Mesendoderm (in vitro differentiated cells): ENCODE measurements at regions not wholly inside any gene's neighbourhood (a gene's known extent, or its start where the extent isn't known, plus 50 kb on each side); places are given as distances from the start of the nearest gene placed in this dataset.
A peak's percentile ranks its signal among the peaks of the same experiment; 100 is the strongest.

Experiments used
- DNase-seq: peaks from one replicate; pipeline ENCODE4 v3.0.0; 2013
- H2AK5ac ChIP-seq: 2 replicates; pipeline ENCODE4 v1.6.1; 2013; ENCODE audit warnings: low read length, inconsistent platforms
- H2BK120ac ChIP-seq: 2 replicates; pipeline ENCODE4 v1.6.1; 2013; ENCODE audit warnings: low read depth, mild to moderate bottlenecking, low read length, moderate library complexity, mixed read lengths
- H2BK15ac ChIP-seq: replicated peaks from 2 replicates; pipeline ENCODE4 v1.6.1; 2013; ENCODE audit warnings: low read depth, mild to moderate bottlenecking, moderate library complexity
- H2BK5ac ChIP-seq: 2 replicates; pipeline ENCODE4 v1.6.1; 2013; ENCODE audit warnings: low read length, inconsistent platforms
- H3K18ac ChIP-seq: 2 replicates; pipeline ENCODE4 v1.6.1; 2013; ENCODE audit warnings: mild to moderate bottlenecking, low read length, mixed read lengths
- H3K23ac ChIP-seq: one replicate; pipeline ENCODE4 v1.6.1; 2013; ENCODE audit warnings: low read length
- H3K27ac ChIP-seq: 2 replicates; pipeline ENCODE4 v1.5.1; 2013; ENCODE audit warnings: low read depth, mild to moderate bottlenecking, inconsistent platforms, low read length, moderate library complexity
- H3K27me3 ChIP-seq: 2 replicates; pipeline ENCODE4 v1.6.1; 2013; ENCODE audit warnings: low read length, control low read depth, mild to moderate bottlenecking, inconsistent platforms; ENCODE audit not compliant: insufficient read depth, poor library complexity
- H3K36me3 ChIP-seq: 2 replicates; pipeline ENCODE4 v1.6.1; 2013; ENCODE audit warnings: low read length, inconsistent platforms; ENCODE audit not compliant: control insufficient read depth, insufficient read depth
- H3K4ac ChIP-seq: one replicate; pipeline ENCODE4 v1.6.1; 2013; ENCODE audit warnings: low read depth, mild to moderate bottlenecking, low read length, moderate library complexity
- H3K4me1 ChIP-seq: 2 replicates; pipeline ENCODE4 v1.6.1; 2013; ENCODE audit warnings: low read depth, low read length, inconsistent platforms; ENCODE audit not compliant: control insufficient read depth
- H3K4me2 ChIP-seq: 2 replicates; pipeline ENCODE4 v1.6.1; 2013; ENCODE audit warnings: low read length
- H3K4me3 ChIP-seq: 2 replicates; pipeline ENCODE4 v1.5.1; 2013; ENCODE audit warnings: mild to moderate bottlenecking, low read length
- H3K56ac ChIP-seq: one replicate; pipeline ENCODE4 v1.6.1; 2013; ENCODE audit warnings: low read length
- H3K79me1 ChIP-seq: 2 replicates; pipeline ENCODE4 v1.6.1; 2013; ENCODE audit warnings: low read length, inconsistent platforms
- H3K79me2 ChIP-seq: 2 replicates; pipeline ENCODE4 v1.6.1; 2013; ENCODE audit warnings: mild to moderate bottlenecking, low read length; ENCODE audit not compliant: control insufficient read depth, insufficient read depth
- H3K9ac ChIP-seq: 2 replicates; pipeline ENCODE4 v1.6.1; 2013; ENCODE audit warnings: low read length, inconsistent platforms
- H4K5ac ChIP-seq: one replicate; pipeline ENCODE4 v1.6.1; 2013; ENCODE audit warnings: low read length
- H4K8ac ChIP-seq: one replicate; pipeline ENCODE4 v1.6.1; 2013; ENCODE audit warnings: low read depth, mild to moderate bottlenecking, control low read depth, low read length, moderate library complexity
- WGBS: extraction: QIAGEN DNeasy Blood & Tissue Kit; methylation state at CpG from one replicate; pipeline ENCODE4 v1.1.7; 2013; ENCODE audit warnings: low lambda C conversion rate, missing lambda C conversion rate; ENCODE audit not compliant: insufficient coverage; ENCODE audit errors: extremely low coverage; 5-methylcytosine and 5-hydroxymethylcytosine counted together

DNA sequence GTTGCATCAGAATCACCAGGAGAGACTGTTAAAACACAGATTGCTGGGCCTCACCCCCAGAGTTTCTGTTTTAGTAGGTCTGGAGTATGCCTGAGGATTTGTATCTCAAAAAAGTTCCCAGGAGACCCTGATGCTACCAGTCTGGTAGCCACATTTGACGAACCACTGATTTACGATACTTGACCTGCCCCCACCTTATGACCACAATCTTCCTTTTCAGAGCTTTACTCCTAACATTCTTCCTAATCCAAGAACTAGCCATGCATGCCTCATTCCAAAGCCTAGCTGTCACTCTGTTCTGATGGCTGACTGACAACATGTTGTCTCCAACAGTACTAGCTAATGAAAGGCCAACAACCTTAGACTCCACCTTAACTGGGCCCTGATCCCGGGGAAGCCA lies 191.4 kb downstream of the MBD2 start:
- Histone ChIP-seq H3K4me2 (no peak overlapping the region), H3K4ac (no peak overlapping the region), H3K18ac (no peak overlapping the region), H2BK15ac (no peak overlapping the region), H3K56ac (no peak overlapping the region), H3K4me1 (no peaks in the 10 kb centered on the region), H3K23ac (no peak overlapping the region), H2AK5ac (no peak overlapping the region), H3K27me3 (no peaks in the 10 kb centered on the region), H3K9ac (no peak overlapping the region), H3K79me2 (no peaks in the 10 kb centered on the region), H3K4me3 (no peak overlapping the region), H3K79me1 (no peaks in the 10 kb centered on the region), H3K36me3 (no peaks in the 10 kb centered on the region), H4K8ac (no peak overlapping the region), H3K27ac (no peak overlapping the region), H2BK5ac (no peak overlapping the region), H4K5ac (no peak overlapping the region), H2BK120ac (no peak overlapping the region)
- DNase-seq: peak; percentile 3
- WGBS: no CpG with 5 or more reads among the region's 3 CpGs

- H4K5ac ChIP-seq: no peak overlapping the region
- no peak overlapping the region for H2BK5ac ChIP-seq
- no peaks in the 10 kb centered on the region for H3K79me1 ChIP-seq
- H3K79me2 ChIP-seq: no peaks in the 10 kb centered on the region
- no peak overlapping the region for H2BK120ac ChIP-seq
- H3K4me2 ChIP-seq: no peak overlapping the region
- no peaks in the 10 kb centered on the region for H3K4me1 ChIP-seq
- H3K23ac ChIP-seq: no peak overlapping the region
- H3K27ac ChIP-seq: no peak overlapping the region
- no peaks in the 10 kb centered on the region for H3K27me3 ChIP-seq
- no peaks in the 10 kb centered on the region for H3K36me3 ChIP-seq
- H4K8ac ChIP-seq: no peak overlapping the region
- no peak overlapping the region for H3K4ac ChIP-seq
- H2BK15ac ChIP-seq: no peak overlapping the region
- no peak overlapping the region for H3K18ac ChIP-seq
- no peak overlapping the region for H3K9ac ChIP-seq
- H3K56ac ChIP-seq: no peak overlapping the region
- DNase-seq: no peak
- H2AK5ac ChIP-seq: no peak overlapping the region
- no peak overlapping the region for H3K4me3 ChIP-seq
Observed at GRCh38 chr18:54032412-54032811, 192.1 kb downstream of the MBD2 start.

DNA sequence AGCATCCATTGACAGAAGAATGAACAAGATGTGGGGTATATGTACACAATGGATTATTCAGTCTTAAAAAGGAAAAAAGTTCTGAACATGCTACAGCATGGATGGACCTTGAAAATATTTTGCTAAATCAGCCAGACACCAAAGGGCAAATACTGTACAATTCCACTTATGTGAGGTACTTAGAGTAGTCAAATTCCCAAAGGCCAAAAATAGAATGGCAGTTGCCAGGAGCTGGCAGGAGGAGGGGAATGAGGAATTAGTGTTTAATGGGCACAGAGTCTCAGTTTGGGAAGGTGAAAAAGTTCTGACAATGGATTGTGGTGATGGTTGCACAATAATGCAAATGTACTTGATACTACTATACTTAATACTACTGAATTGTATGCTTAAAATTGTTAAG lies 193.2 kb downstream of the MBD2 start:
- no peaks in the 10 kb centered on the region for H3K79me1 ChIP-seq
- H3K18ac ChIP-seq: no peak overlapping the region
- no peaks in the 10 kb centered on the region for H3K79me2 ChIP-seq
- no peak for DNase-seq
- no peak overlapping the region for H3K4me3 ChIP-seq
- no peak overlapping the region for H3K9ac ChIP-seq
- H3K27me3 ChIP-seq: no peaks in the 10 kb centered on the region
- no peak overlapping the region for H2BK120ac ChIP-seq
- H3K27ac ChIP-seq: no peak overlapping the region
- no peaks in the 10 kb centered on the region for H3K36me3 ChIP-seq
- no peak overlapping the region for H3K56ac ChIP-seq
- no peak overlapping the region for H3K23ac ChIP-seq
- H2BK15ac ChIP-seq: no peak overlapping the region
- H4K5ac ChIP-seq: no peak overlapping the region
- no peak overlapping the region for H3K4me2 ChIP-seq
- H3K4me1 ChIP-seq: no peaks in the 10 kb centered on the region
- H2AK5ac ChIP-seq: no peak overlapping the region
- no peak overlapping the region for H2BK5ac ChIP-seq
- H3K4ac ChIP-seq: no peak overlapping the region
- no peak overlapping the region for H4K8ac ChIP-seq

DNA sequence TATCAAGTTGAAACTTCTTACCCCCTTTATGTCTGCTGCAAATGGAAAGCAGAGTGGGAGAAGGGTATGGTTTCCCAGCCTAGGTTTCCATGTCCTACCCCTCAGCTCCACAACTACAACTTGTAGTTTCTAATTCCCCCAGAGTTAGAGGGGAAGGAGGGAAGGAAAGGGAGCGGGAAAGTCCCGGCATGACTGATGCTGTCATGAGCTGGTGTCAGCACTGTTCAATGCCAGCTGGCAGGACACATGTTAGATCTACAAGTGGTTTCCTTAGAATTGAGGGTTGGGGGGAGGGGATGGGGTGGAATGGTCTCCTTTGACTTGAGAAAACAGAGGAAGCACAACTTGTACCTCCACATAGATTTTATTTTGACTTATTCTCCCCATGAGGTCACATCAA lies 194.0 kb downstream of the MBD2 start:
- Histone ChIP-seq H3K79me2 (no peaks in the 10 kb centered on the region), H2BK5ac (no peak overlapping the region), H4K5ac (no peak overlapping the region), H3K4me3 (no peak overlapping the region), H2BK15ac (no peak overlapping the region), H3K18ac (no peak overlapping the region), H2AK5ac (no peak overlapping the region), H3K4ac (no peak overlapping the region), H3K9ac (no peak overlapping the region), H3K23ac (no peak overlapping the region), H3K79me1 (no peaks in the 10 kb centered on the region), H3K4me2 (no peak overlapping the region), H4K8ac (no peak overlapping the region), H3K4me1 (no peaks in the 10 kb centered on the region), H3K36me3 (no peaks in the 10 kb centered on the region), H3K27ac (no peak overlapping the region), H3K27me3 (no peaks in the 10 kb centered on the region), H3K56ac (no peak overlapping the region), H2BK120ac (no peak overlapping the region)
- no peak for DNase-seq
- no CpG with 5 or more reads among the region's 2 CpGs for WGBS

- H2BK120ac ChIP-seq: no peak overlapping the region
- H3K18ac ChIP-seq: no peak overlapping the region
- no peak overlapping the region for H3K23ac ChIP-seq
- no peak overlapping the region for H4K8ac ChIP-seq
- WGBS: no CpG with 5 or more reads among the region's 4 CpGs
- no peaks in the 10 kb centered on the region for H3K27me3 ChIP-seq
- no peak overlapping the region for H3K4ac ChIP-seq
- no peak overlapping the region for H2BK15ac ChIP-seq
- no peaks in the 10 kb centered on the region for H3K79me2 ChIP-seq
- H3K36me3 ChIP-seq: no peaks in the 10 kb centered on the region
- no peak overlapping the region for H3K9ac ChIP-seq
- H3K79me1 ChIP-seq: no peaks in the 10 kb centered on the region
- no peak overlapping the region for H3K4me2 ChIP-seq
- H3K4me1 ChIP-seq: peaks cover 2% of the 10 kb centered on the region
- no peak for DNase-seq
- no peak overlapping the region for H3K56ac ChIP-seq
- H3K27ac ChIP-seq: no peak overlapping the region
- H2BK5ac ChIP-seq: no peak overlapping the region
- H2AK5ac ChIP-seq: no peak overlapping the region
- H4K5ac ChIP-seq: no peak overlapping the region
- H3K4me3 ChIP-seq: no peak overlapping the region
Observed at GRCh38 chr18:54023471-54023870, 201.0 kb downstream of the MBD2 start.

DNA sequence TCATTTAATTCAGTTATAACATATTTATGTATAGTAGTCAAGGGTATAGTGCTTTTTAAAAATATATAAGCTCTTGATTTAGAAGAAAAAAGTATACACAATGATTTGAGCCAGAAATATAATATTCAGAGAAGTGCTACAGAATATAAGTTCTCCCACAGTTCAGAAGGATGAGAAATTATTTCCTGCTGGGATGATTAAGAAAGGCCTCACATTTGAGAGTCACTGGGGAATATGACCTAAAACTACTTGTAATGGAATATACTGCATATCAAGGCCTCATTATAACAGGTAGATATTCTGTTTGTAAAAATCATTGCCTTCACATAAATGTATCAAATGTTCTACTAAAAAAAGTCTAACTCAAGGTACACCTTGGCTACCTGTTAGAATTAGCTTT lies 203.5 kb downstream of the MBD2 start:
- H3K23ac ChIP-seq: no peak overlapping the region
- H3K79me2 ChIP-seq: no peaks in the 10 kb centered on the region
- no peak overlapping the region for H3K56ac ChIP-seq
- H2BK15ac ChIP-seq: no peak overlapping the region
- H3K36me3 ChIP-seq: no peaks in the 10 kb centered on the region
- H3K27me3 ChIP-seq: no peaks in the 10 kb centered on the region
- DNase-seq: no peak
- no peak overlapping the region for H4K5ac ChIP-seq
- H3K18ac ChIP-seq: no peak overlapping the region
- H3K79me1 ChIP-seq: no peaks in the 10 kb centered on the region
- H3K27ac ChIP-seq: no peak overlapping the region
- H3K4me1 ChIP-seq: peaks cover 2% of the 10 kb centered on the region
- H2AK5ac ChIP-seq: no peak overlapping the region
- no peak overlapping the region for H2BK120ac ChIP-seq
- no peak overlapping the region for H4K8ac ChIP-seq
- H3K4me2 ChIP-seq: no peak overlapping the region
- H3K4me3 ChIP-seq: no peak overlapping the region
- H3K9ac ChIP-seq: no peak overlapping the region
- H2BK5ac ChIP-seq: no peak overlapping the region
- H3K4ac ChIP-seq: no peak overlapping the region
